Dendritic cell treated with granulocyte-macrophage colony-stimulating factor and Interleukin-4, amounts not matched to agents 40 ng/mL and 50 ng/mL, for 4 days (primary cell): ENCODE measurements at regions not wholly inside any gene's neighbourhood (a gene's known extent, or its start where the extent isn't known, plus 50 kb on each side); places are given as distances from the start of the nearest gene placed in this dataset.
"Not testable (repeated sequence)": the region's sequence is repeated elsewhere in the genome, so short reads cannot be mapped to it uniquely, and the experiment has no call there.

ENCODE experiments used
- H3K27ac Mint-ChIP-seq: one replicate; pipeline ENCODE4 v1.8.0; 2022; ENCODE audit warnings: mild to moderate bottlenecking, mixed read lengths
- H3K27me3 Mint-ChIP-seq: one replicate; pipeline ENCODE4 v1.8.0; 2022; ENCODE audit warnings: mild to moderate bottlenecking, mixed read lengths
- H3K36me3 Mint-ChIP-seq: one replicate; pipeline ENCODE4 v1.8.0; 2022; ENCODE audit warnings: low read depth, mixed read lengths
- H3K4me1 Mint-ChIP-seq: one replicate; pipeline ENCODE4 v1.8.0; 2022; ENCODE audit warnings: low read depth, mixed read lengths
- H3K4me3 Mint-ChIP-seq: one replicate; pipeline ENCODE4 v1.8.0; 2022; ENCODE audit warnings: mild to moderate bottlenecking, moderate library complexity, mixed read lengths
- H3K9me3 Mint-ChIP-seq: one replicate; pipeline ENCODE4 v1.8.0; 2022; ENCODE audit warnings: mixed read lengths
- intact Hi-C: fragments of 100-400 bp; cut with micrococcal nuclease; formaldehyde crosslinking; loops from one replicate; pipeline ENCODE4 v1.15.0; 2022

DNA sequence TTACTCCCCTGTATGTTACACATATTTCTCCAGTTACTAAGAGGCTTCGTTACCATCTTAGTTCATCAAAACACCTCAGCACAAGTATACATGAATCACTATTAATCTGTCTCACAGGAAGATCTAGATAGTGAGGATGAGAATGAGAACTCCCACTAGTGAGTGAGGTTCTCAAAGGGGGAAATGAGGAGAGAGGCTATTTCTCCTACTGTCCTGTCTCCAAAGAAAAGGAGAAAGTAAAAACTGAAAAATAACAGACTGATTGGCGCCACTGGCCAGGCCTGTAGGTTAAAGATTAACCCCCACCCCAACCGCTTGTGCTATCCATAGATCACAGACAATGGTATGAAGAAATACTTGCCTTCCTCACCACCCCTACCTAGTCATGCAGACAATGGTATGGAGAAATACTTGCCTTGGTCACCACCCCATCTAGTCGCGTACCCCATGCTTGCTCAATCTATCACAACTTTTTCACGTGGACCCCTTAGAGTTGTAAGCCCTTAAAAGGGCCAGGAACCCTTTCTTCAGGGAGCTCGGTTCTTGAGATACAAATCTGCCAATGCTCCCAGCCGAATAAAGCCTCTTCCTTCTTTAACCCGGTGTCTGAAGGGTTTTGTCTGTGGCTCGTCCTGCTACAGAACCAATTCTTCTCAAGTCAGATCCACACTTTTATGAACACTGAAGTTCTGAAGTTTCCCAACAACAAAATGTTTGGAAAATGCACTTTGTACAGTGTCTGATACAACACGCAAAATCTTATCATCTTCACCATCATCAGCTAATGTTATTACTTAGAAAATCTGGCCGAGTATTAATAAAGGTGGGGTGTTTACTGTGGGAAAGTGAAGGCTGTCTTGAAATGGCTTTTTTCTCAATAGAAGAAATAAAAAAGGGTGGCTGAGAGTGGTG is 598.1 kb downstream of the UQCRFS1 start:
- H3K4me1 Mint-ChIP-seq: no peaks in the 10 kb centered on the region
- H3K36me3 Mint-ChIP-seq: no peaks in the 10 kb centered on the region
- no peak overlapping the region for H3K27ac Mint-ChIP-seq
- H3K9me3 Mint-ChIP-seq: peaks cover 66% of the 10 kb centered on the region
- intact Hi-C loops: no loop called here
- H3K4me3 Mint-ChIP-seq: no peak overlapping the region
- no peaks in the 10 kb centered on the region for H3K27me3 Mint-ChIP-seq

DNA sequence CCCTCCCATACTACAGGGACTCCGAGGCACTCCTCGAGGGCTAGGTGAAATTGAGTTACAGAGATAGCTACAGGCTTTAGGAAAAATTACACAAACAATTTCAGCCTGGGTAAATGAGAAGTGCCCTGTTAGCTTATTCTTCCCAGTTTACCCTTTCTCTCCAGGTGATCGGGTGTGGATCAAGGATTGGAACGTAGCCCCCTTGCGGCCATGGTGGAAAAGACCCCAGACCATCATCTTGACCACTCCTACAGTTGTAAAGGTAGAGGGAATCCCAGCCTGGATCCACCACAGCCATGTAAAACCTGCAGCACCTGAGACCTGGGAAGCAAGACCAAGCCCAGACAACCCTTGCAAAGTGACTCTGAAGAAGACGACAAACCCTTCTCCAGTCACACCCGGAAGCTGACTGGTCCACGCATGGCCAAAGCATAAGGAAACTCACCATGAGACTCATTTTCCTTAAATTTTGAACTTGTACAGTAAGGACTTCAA is 600.6 kb downstream of the UQCRFS1 start:
- no peaks in the 10 kb centered on the region for H3K27me3 Mint-ChIP-seq
- H3K9me3 Mint-ChIP-seq: peaks cover 77% of the 10 kb centered on the region
- H3K36me3 Mint-ChIP-seq: no peaks in the 10 kb centered on the region
- intact Hi-C loops: no loop called here
- H3K27ac Mint-ChIP-seq: no peak overlapping the region
- no peak overlapping the region for H3K4me3 Mint-ChIP-seq
- no peaks in the 10 kb centered on the region for H3K4me1 Mint-ChIP-seq

DNA sequence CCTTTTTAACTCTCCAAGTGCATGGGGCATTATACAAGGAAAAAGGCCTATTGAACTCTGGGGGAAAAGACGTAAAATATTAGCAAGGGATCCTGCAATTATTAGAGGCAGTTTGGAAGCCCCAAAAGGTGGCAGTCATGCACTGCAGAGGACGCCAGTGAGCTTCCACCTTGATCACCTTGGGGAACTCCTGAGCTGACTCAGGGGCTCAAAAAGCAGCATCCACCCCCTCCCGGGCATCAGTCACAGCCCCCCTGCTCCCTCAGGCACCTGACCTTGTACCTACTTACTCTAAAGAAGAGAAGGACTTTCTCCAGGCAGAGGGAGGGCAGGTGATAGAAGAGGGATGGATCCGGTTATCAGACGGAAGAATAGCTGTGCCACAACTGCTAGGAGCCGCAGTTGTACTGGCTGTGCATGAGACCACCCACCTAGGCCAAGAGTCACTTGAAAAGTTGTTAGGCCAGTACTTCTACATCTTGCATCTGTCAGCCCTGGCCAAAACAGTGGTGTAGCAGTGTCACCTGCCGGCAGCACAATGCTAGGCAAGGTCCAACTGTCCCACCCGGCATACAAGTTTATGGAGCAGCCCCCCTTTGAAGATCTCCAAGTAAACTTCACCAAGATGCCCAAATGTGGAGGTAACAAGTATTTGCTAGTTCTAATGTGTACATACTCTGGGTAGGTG is 601.6 kb downstream of the UQCRFS1 start:
- H3K4me1 Mint-ChIP-seq, H3K4me3 Mint-ChIP-seq, intact Hi-C loops, H3K27ac Mint-ChIP-seq, H3K27me3 Mint-ChIP-seq, H3K36me3 Mint-ChIP-seq: not testable (repeated sequence)
- peaks cover 77% of the 10 kb centered on the region for H3K9me3 Mint-ChIP-seq

DNA sequence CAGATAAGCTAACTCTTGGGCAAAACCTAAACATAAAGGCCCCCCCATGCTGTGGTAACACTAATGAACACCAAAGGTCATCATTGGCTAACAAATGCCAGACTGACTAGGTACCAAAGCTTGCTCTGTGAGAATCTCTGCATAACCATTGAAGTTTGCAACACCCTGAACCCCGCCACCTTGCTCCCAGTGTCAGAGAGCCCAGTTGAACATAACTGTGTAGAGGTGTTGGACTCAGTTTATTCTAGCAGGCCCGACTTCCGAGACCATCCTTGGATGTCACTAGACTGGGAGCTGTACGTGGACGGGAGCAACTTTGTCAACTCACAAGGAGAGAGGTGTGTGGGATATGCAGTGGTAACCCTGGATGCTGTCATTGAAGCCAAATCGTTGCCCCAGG is 602.2 kb downstream of the UQCRFS1 start:
- Mint-ChIP-seq H3K9me3 (peaks cover 76% of the 10 kb centered on the region), H3K27me3 (no peaks in the 10 kb centered on the region), H3K4me1 (no peaks in the 10 kb centered on the region), H3K36me3 (no peaks in the 10 kb centered on the region), H3K4me3 (no peak overlapping the region), H3K27ac (no peak overlapping the region)
- intact Hi-C loops: no loop called here

DNA sequence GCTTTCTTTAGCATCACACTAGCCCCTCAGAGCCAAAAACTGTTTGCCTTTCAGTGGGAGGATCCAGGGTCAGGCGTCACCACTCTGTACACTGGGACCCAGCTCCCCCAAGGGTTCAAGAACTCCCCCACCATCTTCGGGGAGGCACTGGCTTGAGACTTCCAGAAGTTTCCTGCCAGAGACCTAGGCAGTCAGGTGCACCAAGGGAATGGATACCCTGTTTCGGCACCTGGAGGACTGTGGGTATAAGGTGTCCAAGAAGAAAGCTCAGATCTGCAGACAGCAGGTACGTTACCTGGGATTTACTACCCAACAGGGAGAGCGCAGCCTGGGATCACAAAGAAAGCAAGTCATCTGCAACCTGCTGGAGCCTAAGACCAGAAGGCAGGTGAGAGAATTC is 603.0 kb downstream of the UQCRFS1 start:
- peaks cover 72% of the 10 kb centered on the region for H3K9me3 Mint-ChIP-seq
- intact Hi-C loops: no loop called here
- H3K4me1 Mint-ChIP-seq: no peaks in the 10 kb centered on the region
- H3K27me3 Mint-ChIP-seq: no peaks in the 10 kb centered on the region
- no peaks in the 10 kb centered on the region for H3K36me3 Mint-ChIP-seq
- no peak overlapping the region for H3K27ac Mint-ChIP-seq
- no peak overlapping the region for H3K4me3 Mint-ChIP-seq

DNA sequence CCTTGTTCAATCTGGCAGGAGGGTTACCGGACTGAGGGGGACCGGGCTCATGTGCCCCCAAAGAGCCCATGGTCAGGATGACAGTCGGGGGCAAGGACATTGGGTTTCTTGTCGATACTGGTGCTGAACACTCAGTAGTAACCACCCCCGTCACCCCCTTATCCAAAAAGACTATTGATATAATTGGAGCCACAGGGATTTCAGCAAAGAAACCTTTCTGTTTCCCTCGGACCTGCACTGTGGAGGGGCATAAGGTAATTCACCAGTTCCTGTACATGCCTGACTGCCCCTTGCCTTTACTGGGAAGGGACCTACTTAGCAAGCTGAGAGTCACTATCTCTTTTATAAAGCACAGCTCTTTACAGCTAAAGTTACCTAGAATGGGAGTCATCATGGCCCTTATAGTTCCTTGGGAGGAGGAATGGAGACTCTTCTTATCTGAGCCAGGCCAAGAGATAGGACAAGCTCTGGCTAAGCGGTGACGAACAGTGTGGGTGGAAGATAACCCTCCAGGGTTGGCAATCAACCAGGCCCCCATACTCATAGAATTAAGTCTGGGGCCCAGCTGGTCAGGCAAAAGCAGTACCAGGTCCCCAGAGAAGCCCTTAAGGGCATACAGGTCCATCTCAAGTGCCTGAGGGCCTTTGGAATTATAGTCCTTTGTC is 603.7 kb downstream of the UQCRFS1 start:
- no peaks in the 10 kb centered on the region for H3K36me3 Mint-ChIP-seq
- H3K27ac Mint-ChIP-seq: no peak overlapping the region
- peaks cover 72% of the 10 kb centered on the region for H3K9me3 Mint-ChIP-seq
- no peak overlapping the region for H3K4me3 Mint-ChIP-seq
- intact Hi-C loops: no loop called here
- H3K4me1 Mint-ChIP-seq: no peaks in the 10 kb centered on the region
- no peaks in the 10 kb centered on the region for H3K27me3 Mint-ChIP-seq

DNA sequence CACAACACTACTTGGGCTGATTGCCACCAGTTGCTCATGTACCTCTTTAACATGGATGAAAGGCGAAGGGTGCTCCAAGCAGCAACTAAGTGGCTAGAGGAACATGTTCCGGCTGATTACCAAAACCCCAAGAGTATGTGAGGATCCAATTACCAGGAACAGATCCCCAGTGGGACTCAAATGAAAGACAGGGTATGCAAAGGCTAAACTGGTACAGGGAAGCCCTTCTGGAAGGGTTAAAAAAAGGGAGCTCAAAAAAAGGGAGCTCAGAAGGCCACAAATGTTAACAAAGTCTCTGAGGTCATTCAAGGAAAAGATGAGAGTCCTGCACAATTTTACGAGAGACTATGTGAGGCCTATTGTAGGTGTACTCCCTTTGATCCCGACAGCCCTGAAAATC is 604.7 kb downstream of the UQCRFS1 start:
- H3K4me1 Mint-ChIP-seq: no peaks in the 10 kb centered on the region
- H3K27me3 Mint-ChIP-seq: no peaks in the 10 kb centered on the region
- H3K4me3 Mint-ChIP-seq: no peak overlapping the region
- peaks cover 67% of the 10 kb centered on the region for H3K9me3 Mint-ChIP-seq
- H3K36me3 Mint-ChIP-seq: no peaks in the 10 kb centered on the region
- H3K27ac Mint-ChIP-seq: no peak overlapping the region
- intact Hi-C loops: no loop called here

DNA sequence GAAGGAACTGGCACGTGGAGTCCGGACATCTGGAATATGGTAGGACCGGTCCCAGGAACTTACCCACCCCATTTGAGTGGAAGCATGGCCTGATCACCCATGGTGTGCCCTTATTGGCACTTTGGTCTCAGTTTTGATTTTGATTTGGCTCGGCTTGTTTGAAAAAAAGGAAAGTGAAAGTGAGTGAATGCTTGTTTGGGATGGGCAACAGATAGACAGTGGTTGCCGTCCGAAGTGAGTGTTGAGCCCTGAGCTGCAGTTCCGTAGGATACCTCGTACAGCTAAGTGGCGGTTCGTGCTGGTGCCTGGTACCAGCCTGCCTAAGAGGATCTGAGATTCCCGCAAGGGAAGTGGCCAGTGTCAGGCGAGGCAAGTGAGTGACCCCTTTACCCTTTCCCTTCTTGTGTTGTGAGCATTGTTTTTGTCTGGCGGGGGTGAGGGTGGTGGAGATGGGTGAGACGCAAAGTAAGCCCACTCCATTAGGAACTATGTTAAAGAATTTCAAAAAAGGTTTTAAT is 605.8 kb downstream of the UQCRFS1 start:
- no peak overlapping the region for H3K27ac Mint-ChIP-seq
- intact Hi-C loops: no loop called here

DNA sequence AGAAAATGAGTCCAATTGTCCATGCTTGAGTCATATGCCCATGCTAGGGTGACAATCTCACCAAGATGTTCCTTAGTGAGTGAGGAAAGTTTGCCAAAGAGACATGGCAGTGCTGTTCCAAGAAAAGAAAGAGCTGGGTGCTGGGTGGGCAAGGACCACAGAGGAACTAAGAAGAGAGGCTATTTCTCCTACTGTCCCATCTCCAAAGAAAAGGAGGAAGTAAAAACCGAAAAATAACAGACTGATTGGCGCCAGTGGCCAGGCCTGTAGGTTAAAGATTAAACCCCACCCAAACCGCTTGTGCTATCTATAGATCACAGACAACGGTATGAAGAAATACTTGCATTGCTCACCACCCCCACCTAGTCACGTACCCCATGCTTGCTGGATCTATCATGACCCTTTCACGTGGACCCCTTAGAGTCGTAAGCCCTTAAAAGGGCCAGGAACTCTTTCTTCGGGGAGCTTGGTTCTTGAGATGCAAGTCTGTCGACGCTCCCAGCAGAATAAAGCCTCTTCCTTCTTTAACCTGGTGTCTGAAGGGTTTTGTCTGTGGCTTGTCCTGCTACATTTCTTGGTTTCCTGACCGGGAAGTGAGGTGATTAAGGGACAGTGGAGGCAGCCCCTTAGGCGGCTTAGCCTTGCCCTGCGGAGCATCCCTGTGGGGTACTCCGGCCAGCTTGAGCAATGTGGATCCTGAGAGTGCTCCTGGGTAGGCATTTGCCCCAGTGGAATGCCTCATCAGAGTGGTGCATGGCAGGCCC is 606.5 kb downstream of the UQCRFS1 start:
- no peak overlapping the region for H3K27ac Mint-ChIP-seq
- H3K9me3 Mint-ChIP-seq: peaks cover 53% of the 10 kb centered on the region
- no peaks in the 10 kb centered on the region for H3K27me3 Mint-ChIP-seq
- intact Hi-C loops: no loop called here
- H3K36me3 Mint-ChIP-seq: no peaks in the 10 kb centered on the region
- H3K4me3 Mint-ChIP-seq: no peak overlapping the region
- H3K4me1 Mint-ChIP-seq: no peaks in the 10 kb centered on the region

More for the DNA sequence above, 605.8 kb downstream of the UQCRFS1 start:
- Mint-ChIP-seq H3K4me3 (no peak overlapping the region), H3K27me3 (no peaks in the 10 kb centered on the region), H3K9me3 (peaks cover 59% of the 10 kb centered on the region), H3K4me1 (no peaks in the 10 kb centered on the region), H3K36me3 (no peaks in the 10 kb centered on the region)

DNA sequence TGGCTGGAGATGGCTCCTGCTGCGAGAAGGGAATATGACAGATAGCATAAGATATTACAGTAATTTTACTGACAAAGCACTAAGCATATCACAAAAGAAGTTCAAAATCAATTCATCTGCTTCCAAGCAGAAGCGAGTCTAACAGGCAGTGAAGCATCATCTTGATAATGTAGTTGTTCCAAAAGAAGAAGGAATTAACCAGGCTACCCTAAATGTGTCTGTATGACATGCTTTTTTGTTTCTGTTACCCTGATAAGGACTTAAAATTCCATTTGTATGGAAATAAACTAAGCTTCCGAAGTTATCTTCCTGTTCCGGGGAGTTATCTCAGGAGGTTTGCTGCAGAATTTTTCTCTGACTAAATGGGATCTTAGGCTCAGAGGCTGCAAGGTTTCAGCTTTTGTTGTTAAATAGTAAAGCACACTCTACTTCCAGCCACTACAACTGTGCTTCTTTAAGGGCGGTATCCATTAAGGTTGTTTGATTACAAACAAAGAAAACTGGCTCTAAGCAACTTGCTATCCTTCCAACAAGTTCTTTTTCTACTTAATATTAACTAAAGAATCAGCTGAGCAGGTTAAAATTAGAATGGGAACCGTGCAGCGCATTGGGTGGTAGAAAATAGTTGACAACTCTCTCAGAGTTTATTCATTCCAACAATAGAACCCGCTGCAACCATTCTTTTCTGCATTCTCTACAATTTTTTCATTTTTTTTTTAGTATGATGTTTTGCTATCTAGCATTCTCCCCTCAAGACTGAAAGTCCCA is 607.3 kb downstream of the UQCRFS1 start:
- Mint-ChIP-seq H3K4me1 (no peaks in the 10 kb centered on the region), H3K9me3 (peaks cover 45% of the 10 kb centered on the region), H3K27me3 (no peaks in the 10 kb centered on the region), H3K36me3 (no peaks in the 10 kb centered on the region), H3K27ac (no peak overlapping the region), H3K4me3 (no peak overlapping the region)
- intact Hi-C loops: no loop called here

DNA sequence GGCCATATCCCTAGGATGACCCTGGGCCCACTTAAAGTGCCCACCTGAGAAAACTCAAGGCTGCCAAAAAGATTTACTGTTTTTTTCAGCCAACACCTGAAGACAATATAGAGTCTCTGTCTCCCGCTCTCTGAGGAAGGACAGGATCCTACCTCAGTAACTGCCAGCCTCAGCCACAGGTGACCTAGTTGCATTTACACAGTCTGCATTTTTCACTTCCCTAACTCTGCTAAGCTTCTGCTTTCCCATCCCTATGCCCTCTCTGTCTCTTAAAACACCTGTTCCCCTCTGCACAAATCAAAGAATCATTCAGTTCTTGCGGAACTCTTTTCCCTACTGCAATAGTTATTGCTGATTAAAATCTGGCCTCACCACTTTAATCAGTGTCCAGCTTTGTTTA is 609.5 kb downstream of the UQCRFS1 start:
- Mint-ChIP-seq H3K9me3 (peaks cover 42% of the 10 kb centered on the region), H3K36me3 (no peaks in the 10 kb centered on the region), H3K27me3 (no peaks in the 10 kb centered on the region), H3K27ac (no peak overlapping the region), H3K4me3 (no peak overlapping the region), H3K4me1 (no peaks in the 10 kb centered on the region)
- intact Hi-C loops: no loop called here

DNA sequence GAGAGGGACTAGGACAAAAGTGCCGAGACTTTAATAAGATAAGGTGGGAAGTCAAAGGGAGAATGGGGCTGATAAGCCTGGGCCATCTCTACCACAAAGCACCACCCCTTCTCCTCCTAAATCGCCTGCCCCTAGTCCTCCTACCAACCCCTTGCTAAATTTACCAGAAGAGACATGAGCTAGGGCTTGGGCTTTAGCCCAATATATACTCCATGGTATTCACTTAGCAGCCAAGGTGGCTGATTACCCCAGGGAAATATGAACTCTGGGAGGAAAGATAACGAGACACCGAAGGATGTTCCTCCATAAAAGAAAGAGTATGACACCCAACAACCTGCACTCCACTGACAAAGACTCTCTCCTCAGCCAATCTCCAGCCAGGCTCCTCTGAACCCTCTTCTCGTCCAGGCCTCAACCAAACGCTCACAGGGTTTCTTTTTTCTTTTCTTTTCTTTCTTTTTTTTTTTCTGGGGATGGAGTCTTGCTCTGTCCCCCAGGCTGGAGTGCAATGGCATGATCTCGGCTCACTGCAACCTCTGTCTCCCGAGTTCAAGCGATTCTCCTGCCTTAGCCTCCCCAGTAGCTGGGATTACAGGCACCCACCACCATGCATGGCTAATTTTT is 610.2 kb downstream of the UQCRFS1 start:
- Mint-ChIP-seq H3K27ac (no peak overlapping the region), H3K4me3 (no peak overlapping the region), H3K36me3 (no peaks in the 10 kb centered on the region), H3K4me1 (no peaks in the 10 kb centered on the region), H3K27me3 (no peaks in the 10 kb centered on the region), H3K9me3 (peaks cover 35% of the 10 kb centered on the region)
- intact Hi-C loops: no loop called here
